ENCODE measurements at regions not wholly inside any gene's neighbourhood (a gene's known extent, or its start where the extent isn't known, plus 50 kb on each side); places are given as distances from the start of the nearest gene placed in this dataset.

GRCh38 chrX:781224-782204 is 150.9 kb downstream of the SHOX start:
- Mint-ChIP-seq H3K4me1 (ENCODE audit: unreplicated experiment) (no peaks in the 10 kb centered on the region), H3K27me3 (ENCODE audit: unreplicated experiment) (peaks cover 2% of the 10 kb centered on the region), H3K27ac (ENCODE audit: unreplicated experiment) (no peak overlapping the region), H3K36me3 (ENCODE audit: unreplicated experiment) (no peaks in the 10 kb centered on the region), H3K9me3 (ENCODE audit: unreplicated experiment) (peaks cover 7% of the 10 kb centered on the region), H3K4me3 (ENCODE audit: unreplicated experiment) (no peak overlapping the region)
- TF ChIP-seq CTCF (IDR thresholded peaks at IDR 0.05), result no peak
- no peak for DNase-seq (ENCODE audit: extremely low spot score, unreplicated experiment)

- TF ChIP-seq CTCF (IDR thresholded peaks at IDR 0.05), result no peak
- DNase-seq (ENCODE audit: extremely low spot score, unreplicated experiment), result no peak
- no peak overlapping the region for H3K27ac Mint-ChIP-seq (ENCODE audit: unreplicated experiment)
- H3K9me3 Mint-ChIP-seq (ENCODE audit: unreplicated experiment), result peaks cover 7% of the 10 kb centered on the region
- H3K4me1 Mint-ChIP-seq (ENCODE audit: unreplicated experiment), result no peaks in the 10 kb centered on the region
- H3K4me3 Mint-ChIP-seq (ENCODE audit: unreplicated experiment), result no peak overlapping the region
- peaks cover 2% of the 10 kb centered on the region for H3K27me3 Mint-ChIP-seq (ENCODE audit: unreplicated experiment)
- no peaks in the 10 kb centered on the region for H3K36me3 Mint-ChIP-seq (ENCODE audit: unreplicated experiment)
Observed at GRCh38 chrX:776529-777230, 146.1 kb downstream of the SHOX start.

GRCh38 chrX:776061-776460 is 145.5 kb downstream of the SHOX start:
- Mint-ChIP-seq H3K36me3 (ENCODE audit: unreplicated experiment) (no peaks in the 10 kb centered on the region), H3K27me3 (ENCODE audit: unreplicated experiment) (peaks cover 2% of the 10 kb centered on the region), H3K27ac (ENCODE audit: unreplicated experiment) (no peak overlapping the region), H3K4me1 (ENCODE audit: unreplicated experiment) (no peaks in the 10 kb centered on the region), H3K4me3 (ENCODE audit: unreplicated experiment) (no peak overlapping the region), H3K9me3 (ENCODE audit: unreplicated experiment) (peaks cover 7% of the 10 kb centered on the region)
- TF ChIP-seq CTCF (IDR thresholded peaks at IDR 0.05), result no peak
- DNase-seq (ENCODE audit: extremely low spot score, unreplicated experiment), result no peak

- Mint-ChIP-seq H3K36me3 (ENCODE audit: unreplicated experiment) (no peaks in the 10 kb centered on the region), H3K27ac (ENCODE audit: unreplicated experiment) (no peak overlapping the region), H3K9me3 (ENCODE audit: unreplicated experiment) (peaks cover 7% of the 10 kb centered on the region), H3K27me3 (ENCODE audit: unreplicated experiment) (peaks cover 2% of the 10 kb centered on the region), H3K4me3 (ENCODE audit: unreplicated experiment) (no peak overlapping the region), H3K4me1 (ENCODE audit: unreplicated experiment) (no peaks in the 10 kb centered on the region)
- DNase-seq (ENCODE audit: extremely low spot score, unreplicated experiment), result no peak
- TF ChIP-seq CTCF (IDR thresholded peaks at IDR 0.05), result no peak
Observed at GRCh38 chrX:774536-774935, 143.9 kb downstream of the SHOX start.

All from osteocyte (in vitro differentiated cells).